ENCODE measurements at regions not wholly inside any gene's neighbourhood (a gene's known extent, or its start where the extent isn't known, plus 50 kb on each side); places are given as distances from the start of the nearest gene placed in this dataset.

DNA sequence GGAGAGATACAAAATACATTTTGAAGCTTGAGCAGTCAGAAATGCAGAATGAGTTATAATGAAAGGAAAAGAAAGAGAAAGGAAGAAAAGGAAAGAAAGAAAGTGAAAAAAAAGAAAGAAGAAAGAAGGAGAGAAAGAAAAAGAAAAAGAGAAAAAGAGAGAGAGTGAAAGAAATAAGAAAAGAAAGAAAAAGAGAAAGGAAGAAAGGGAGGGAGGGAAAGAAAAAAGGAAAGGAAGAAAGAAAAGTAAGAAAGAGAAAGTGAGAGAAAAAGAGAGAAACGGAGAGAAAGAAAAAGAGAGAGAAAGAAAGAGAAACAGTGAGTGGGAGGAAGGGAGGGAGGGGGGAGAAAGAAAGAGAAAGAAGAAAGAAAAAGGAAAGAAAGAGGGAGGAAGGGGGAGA lies 549.9 kb downstream of the GALC start:
- no peak for DNase-seq (ENCODE audit: low spot score in 2 of 2)
- Histone ChIP-seq H3K27me3 (no peaks in the 10 kb centered on the region), H3K36me3 (no peaks in the 10 kb centered on the region), H3K4me1 (no peaks in the 10 kb centered on the region), H3K4me3 (no peak overlapping the region), H3K9me3 (no peaks in the 10 kb centered on the region), H3K27ac (no peak overlapping the region)
- no peak for TF ChIP-seq POLR2A (IDR thresholded peaks at IDR 0.05)
- TF ChIP-seq, protein P1, sequence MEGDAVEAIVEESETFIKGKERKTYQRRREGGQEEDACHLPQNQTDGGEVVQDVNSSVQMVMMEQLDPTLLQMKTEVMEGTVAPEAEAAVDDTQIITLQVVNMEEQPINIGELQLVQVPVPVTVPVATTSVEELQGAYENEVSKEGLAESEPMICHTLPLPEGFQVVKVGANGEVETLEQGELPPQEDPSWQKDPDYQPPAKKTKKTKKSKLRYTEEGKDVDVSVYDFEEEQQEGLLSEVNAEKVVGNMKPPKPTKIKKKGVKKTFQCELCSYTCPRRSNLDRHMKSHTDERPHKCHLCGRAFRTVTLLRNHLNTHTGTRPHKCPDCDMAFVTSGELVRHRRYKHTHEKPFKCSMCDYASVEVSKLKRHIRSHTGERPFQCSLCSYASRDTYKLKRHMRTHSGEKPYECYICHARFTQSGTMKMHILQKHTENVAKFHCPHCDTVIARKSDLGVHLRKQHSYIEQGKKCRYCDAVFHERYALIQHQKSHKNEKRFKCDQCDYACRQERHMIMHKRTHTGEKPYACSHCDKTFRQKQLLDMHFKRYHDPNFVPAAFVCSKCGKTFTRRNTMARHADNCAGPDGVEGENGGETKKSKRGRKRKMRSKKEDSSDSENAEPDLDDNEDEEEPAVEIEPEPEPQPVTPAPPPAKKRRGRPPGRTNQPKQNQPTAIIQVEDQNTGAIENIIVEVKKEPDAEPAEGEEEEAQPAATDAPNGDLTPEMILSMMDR (IDR thresholded peaks at IDR 0.05), result no peak
- no peak for TF ChIP-seq EP300 (IDR thresholded peaks at IDR 0.05)
- 79 to 88% methylated on average over 1 of the region's 1 CpG for WGBS, 2 donors

DNA sequence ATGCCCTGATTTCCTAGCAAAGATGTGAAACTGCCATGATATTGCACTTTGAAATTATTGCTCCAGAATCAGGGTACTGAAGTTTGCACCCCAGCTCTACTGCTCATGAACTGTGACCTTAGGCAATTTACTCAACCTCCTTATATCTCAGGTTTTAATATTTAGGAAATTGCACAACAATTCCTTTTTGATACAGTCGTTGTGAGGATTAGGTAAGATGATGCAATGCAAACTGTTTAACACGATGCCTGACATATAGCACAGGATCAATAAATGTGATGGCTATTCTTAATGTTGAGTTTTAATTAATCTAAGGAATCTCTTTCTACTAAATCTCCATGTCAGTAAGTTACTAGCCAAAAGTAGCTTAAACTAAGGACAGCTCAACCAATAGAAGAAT lies 555.8 kb downstream of the GALC start:
- H3K36me3 ChIP-seq, result no peaks in the 10 kb centered on the region
- TF ChIP-seq EP300 (IDR thresholded peaks at IDR 0.05) (no peak), POLR2A (IDR thresholded peaks at IDR 0.05) (no peak)
- TF ChIP-seq, protein P1 (IDR thresholded peaks at IDR 0.05), result no peak
- no peak for DNase-seq (ENCODE audit: low spot score in 2 of 2)
- no peak overlapping the region for H3K4me3 ChIP-seq
- H3K9me3 ChIP-seq, result no peaks in the 10 kb centered on the region
- H3K27ac ChIP-seq, result no peak overlapping the region
- H3K4me1 ChIP-seq, result no peaks in the 10 kb centered on the region
- WGBS, 2 donors, result 83 to 87% methylated on average over 2 of the region's 2 CpGs
- H3K27me3 ChIP-seq, result no peaks in the 10 kb centered on the region

GRCh38 chr14:87434680-87435079 lies 558.3 kb downstream of the GALC start:
- Histone ChIP-seq H3K27me3 (no peaks in the 10 kb centered on the region), H3K4me3 (no peak overlapping the region), H3K9me3 (peaks cover 0 to 5% (median 0%) of the 10 kb centered on the region in 4 donors), H3K36me3 (no peaks in the 10 kb centered on the region), H3K27ac (no peak overlapping the region), H3K4me1 (no peaks in the 10 kb centered on the region)
- WGBS, 2 donors, result 51 to 56% methylated on average over 1 of the region's 1 CpG
- DNase-seq (ENCODE audit: low spot score in 2 of 2), result no peak
- TF ChIP-seq POLR2A (IDR thresholded peaks at IDR 0.05) (no peak), EP300 (IDR thresholded peaks at IDR 0.05) (no peak)
- TF ChIP-seq, protein P1 (IDR thresholded peaks at IDR 0.05), result no peak

GRCh38 chr14:87434011-87434410 lies 559.0 kb downstream of the GALC start:
- no peak for DNase-seq (ENCODE audit: low spot score in 2 of 2)
- Histone ChIP-seq H3K9me3 (peaks cover 0 to 6% (median 0%) of the 10 kb centered on the region in 4 donors), H3K4me3 (no peak overlapping the region), H3K27ac (no peak overlapping the region), H3K36me3 (no peaks in the 10 kb centered on the region), H3K27me3 (no peaks in the 10 kb centered on the region), H3K4me1 (no peaks in the 10 kb centered on the region)
- TF ChIP-seq POLR2A (IDR thresholded peaks at IDR 0.05) (no peak), EP300 (IDR thresholded peaks at IDR 0.05) (no peak)
- WGBS, 2 donors, result 86 to 89% methylated on average over 1 of the region's 1 CpG

DNA sequence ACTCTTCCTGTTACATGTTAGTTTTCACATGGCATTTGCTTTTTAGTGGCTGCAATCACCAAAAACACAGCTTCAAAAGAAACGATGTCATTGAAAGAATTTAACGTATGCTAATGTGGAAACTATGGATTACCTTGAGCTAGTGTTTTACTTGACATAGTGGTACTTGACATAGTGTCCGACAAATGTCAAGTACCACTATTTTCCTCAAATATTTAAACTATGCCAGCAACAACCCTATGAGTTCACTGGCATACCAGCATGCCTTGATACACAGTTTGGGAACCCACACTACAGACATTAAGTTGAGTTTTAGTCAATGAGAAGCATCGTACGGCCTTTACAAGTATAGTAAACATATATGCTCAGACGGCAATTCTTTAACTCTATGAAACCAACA lies 560.3 kb downstream of the GALC start:
- WGBS, 2 donors, result 93 to 97% methylated on average over 6 of the region's 6 CpGs
- no peak overlapping the region for H3K27ac ChIP-seq
- H3K4me3 ChIP-seq, result no peak overlapping the region
- peaks cover 0 to 11% (median 0%) of the 10 kb centered on the region in 4 donors for H3K9me3 ChIP-seq
- H3K27me3 ChIP-seq, result no peaks in the 10 kb centered on the region
- DNase-seq (ENCODE audit: low spot score in 2 of 2), result no peak
- no peaks in the 10 kb centered on the region for H3K36me3 ChIP-seq
- H3K4me1 ChIP-seq, result no peaks in the 10 kb centered on the region
- no peak for TF ChIP-seq EP300 (IDR thresholded peaks at IDR 0.05)
- TF ChIP-seq POLR2A (IDR thresholded peaks at IDR 0.05), result no peak
- TF ChIP-seq, protein P1 (IDR thresholded peaks at IDR 0.05), result no peak

DNA sequence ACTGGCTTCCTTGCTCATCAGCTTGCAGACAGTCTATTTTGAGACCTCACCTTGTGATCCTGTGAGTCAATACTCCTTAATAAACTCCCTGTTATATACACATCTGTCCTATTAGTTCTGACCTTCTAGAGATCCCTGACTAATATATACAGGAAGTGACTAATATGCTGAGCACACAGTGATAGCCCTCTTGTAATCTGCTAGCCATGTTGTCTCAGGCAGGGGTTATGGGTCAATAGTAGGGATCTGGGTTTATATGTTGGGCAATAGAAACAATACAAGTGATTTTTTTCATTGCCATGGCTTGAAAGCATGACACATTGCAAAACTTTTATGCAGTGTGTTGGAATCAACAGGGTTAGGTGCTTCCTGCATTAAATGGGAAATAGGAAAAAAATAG lies 562.2 kb downstream of the GALC start:
- DNase-seq (ENCODE audit: low spot score in 2 of 2), result no peak
- Histone ChIP-seq H3K9me3 (peaks cover 0 to 11% (median 0%) of the 10 kb centered on the region in 4 donors), H3K27ac (no peak overlapping the region), H3K4me1 (no peaks in the 10 kb centered on the region), H3K4me3 (no peak overlapping the region), H3K36me3 (no peaks in the 10 kb centered on the region), H3K27me3 (no peaks in the 10 kb centered on the region)
- no peak for TF ChIP-seq EP300 (IDR thresholded peaks at IDR 0.05)
- TF ChIP-seq POLR2A (IDR thresholded peaks at IDR 0.05), result no peak
- TF ChIP-seq, protein P1 (IDR thresholded peaks at IDR 0.05), result no peak
